Kidney capillary endothelial cell (primary cell): ENCODE measurements at regions not wholly inside any gene's neighbourhood (a gene's known extent, or its start where the extent isn't known, plus 50 kb on each side); places are given as distances from the start of the nearest gene placed in this dataset.

ENCODE experiments used
- DNase-seq: peaks from one replicate; pipeline ENCODE4 v3.0.0-alpha.2; 2018; ENCODE audit warnings: low spot score

GRCh38 chrX:138287205-138287877 is 424.2 kb downstream of the FGF13 start:
- DNase-seq = no peak

- no peak for DNase-seq
These were observed 416.6 kb downstream of the FGF13 start for GRCh38 chrX:138294951-138295350.

GRCh38 chrX:138298268-138298667 is 413.2 kb downstream of the FGF13 start:
- DNase-seq = no peak

- no peak for DNase-seq
These were observed 365.7 kb downstream of the FGF13 start for GRCh38 chrX:138345801-138346200.

- no peak for DNase-seq
These were observed 362.2 kb downstream of the FGF13 start for GRCh38 chrX:138349351-138349750.

- no peak for DNase-seq
These were observed 332.6 kb downstream of the FGF13 start for GRCh38 chrX:138378876-138379275.

GRCh38 chrX:138408101-138408500 is 303.4 kb downstream of the FGF13 start:
- no peak for DNase-seq

- DNase-seq = no peak
These were observed 300.5 kb downstream of the FGF13 start for GRCh38 chrX:138411048-138411447.
